Body of pancreas (tissue), 4 donors: ENCODE measurements at regions not wholly inside any gene's neighbourhood (a gene's known extent, or its start where the extent isn't known, plus 50 kb on each side); places are given as distances from the start of the nearest gene placed in this dataset.

Experiments
- POLR2A ChIP-seq, 3 donors: fragments of 450-650 bp; IDR thresholded peaks; one replicate each; pipeline ENCODE4 v1.6.1; 2016; ENCODE audit warnings: antibody characterized with exemption in 3 of 3, mild to moderate bottlenecking in 2 of 3
- TF ChIP-seq, protein P1 (sequence below), 7 experiments: fragments of 450-650 bp in 4 of 7; fragments of 200-600 bp in 3 of 7; sonication (generic) in 3 of 7; IDR thresholded peaks; one replicate each; pipeline ENCODE4 v1.5.1; 2016 to 2019; ENCODE audit warnings: antibody characterized with exemption in 7 of 7

- no peak for TF ChIP-seq POLR2A (IDR thresholded peaks at IDR 0.05)
- TF ChIP-seq, protein P1, sequence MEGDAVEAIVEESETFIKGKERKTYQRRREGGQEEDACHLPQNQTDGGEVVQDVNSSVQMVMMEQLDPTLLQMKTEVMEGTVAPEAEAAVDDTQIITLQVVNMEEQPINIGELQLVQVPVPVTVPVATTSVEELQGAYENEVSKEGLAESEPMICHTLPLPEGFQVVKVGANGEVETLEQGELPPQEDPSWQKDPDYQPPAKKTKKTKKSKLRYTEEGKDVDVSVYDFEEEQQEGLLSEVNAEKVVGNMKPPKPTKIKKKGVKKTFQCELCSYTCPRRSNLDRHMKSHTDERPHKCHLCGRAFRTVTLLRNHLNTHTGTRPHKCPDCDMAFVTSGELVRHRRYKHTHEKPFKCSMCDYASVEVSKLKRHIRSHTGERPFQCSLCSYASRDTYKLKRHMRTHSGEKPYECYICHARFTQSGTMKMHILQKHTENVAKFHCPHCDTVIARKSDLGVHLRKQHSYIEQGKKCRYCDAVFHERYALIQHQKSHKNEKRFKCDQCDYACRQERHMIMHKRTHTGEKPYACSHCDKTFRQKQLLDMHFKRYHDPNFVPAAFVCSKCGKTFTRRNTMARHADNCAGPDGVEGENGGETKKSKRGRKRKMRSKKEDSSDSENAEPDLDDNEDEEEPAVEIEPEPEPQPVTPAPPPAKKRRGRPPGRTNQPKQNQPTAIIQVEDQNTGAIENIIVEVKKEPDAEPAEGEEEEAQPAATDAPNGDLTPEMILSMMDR (IDR thresholded peaks at IDR 0.05): no peak
Measured at GRCh38 chr1:213714645-213715044, 273.1 kb upstream of the PROX1 start.
